ENCODE measurements at regions not wholly inside any gene's neighbourhood (a gene's known extent, or its start where the extent isn't known, plus 50 kb on each side); places are given as distances from the start of the nearest gene placed in this dataset.

DNA sequence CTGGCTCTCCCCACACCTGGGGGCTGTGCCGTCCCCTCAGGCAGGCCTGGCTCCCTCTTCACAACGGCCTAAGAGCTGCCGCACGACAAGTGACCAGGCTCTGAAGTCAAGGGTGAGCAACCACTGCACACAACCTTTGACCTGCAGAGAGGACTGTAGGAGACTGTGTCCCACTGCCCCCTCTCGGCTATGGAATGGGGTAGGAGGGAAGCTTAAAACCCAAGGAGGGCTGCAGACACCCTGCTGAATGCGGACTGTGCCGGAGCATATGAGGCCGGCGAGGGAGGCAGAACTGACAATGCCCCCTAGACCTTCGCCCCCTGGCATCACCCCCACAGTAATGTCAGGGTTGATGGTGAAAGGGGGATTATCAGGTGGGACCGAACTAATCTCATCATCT lies 311.9 kb downstream of the CTTN start:
- TF ChIP-seq EZH2 (IDR thresholded peaks at IDR 0.05) (no peak), EZH2phosphoT487 (IDR thresholded peaks at IDR 0.05) (no peak)
- TF ChIP-seq, protein P1, sequence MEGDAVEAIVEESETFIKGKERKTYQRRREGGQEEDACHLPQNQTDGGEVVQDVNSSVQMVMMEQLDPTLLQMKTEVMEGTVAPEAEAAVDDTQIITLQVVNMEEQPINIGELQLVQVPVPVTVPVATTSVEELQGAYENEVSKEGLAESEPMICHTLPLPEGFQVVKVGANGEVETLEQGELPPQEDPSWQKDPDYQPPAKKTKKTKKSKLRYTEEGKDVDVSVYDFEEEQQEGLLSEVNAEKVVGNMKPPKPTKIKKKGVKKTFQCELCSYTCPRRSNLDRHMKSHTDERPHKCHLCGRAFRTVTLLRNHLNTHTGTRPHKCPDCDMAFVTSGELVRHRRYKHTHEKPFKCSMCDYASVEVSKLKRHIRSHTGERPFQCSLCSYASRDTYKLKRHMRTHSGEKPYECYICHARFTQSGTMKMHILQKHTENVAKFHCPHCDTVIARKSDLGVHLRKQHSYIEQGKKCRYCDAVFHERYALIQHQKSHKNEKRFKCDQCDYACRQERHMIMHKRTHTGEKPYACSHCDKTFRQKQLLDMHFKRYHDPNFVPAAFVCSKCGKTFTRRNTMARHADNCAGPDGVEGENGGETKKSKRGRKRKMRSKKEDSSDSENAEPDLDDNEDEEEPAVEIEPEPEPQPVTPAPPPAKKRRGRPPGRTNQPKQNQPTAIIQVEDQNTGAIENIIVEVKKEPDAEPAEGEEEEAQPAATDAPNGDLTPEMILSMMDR (IDR thresholded peaks at IDR 0.05) = no peak

All from neural progenitor cell (in vitro differentiated cells).